ENCODE measurements at regions not wholly inside any gene's neighbourhood (a gene's known extent, or its start where the extent isn't known, plus 50 kb on each side); places are given as distances from the start of the nearest gene placed in this dataset.

- Histone ChIP-seq H3K9ac (ENCODE audit: extremely low read depth, insufficient read length, low read length) (no peak overlapping the region), H3K4ac (ENCODE audit: low read depth, low read length) (no peak overlapping the region), H2BK120ac (ENCODE audit: low read depth, low read length, poor library complexity, severe bottlenecking) (no peak overlapping the region), H3K27me3 (ENCODE audit: insufficient read depth, low read length) (no peaks in the 10 kb centered on the region), H3K23ac (ENCODE audit: insufficient read length, low read depth, low read length) (no peak overlapping the region), H3K9me3 (ENCODE audit: control insufficient read depth, low read depth, low read length) (no peaks in the 10 kb centered on the region), H3K27ac (ENCODE audit: insufficient read length, low read depth, low read length) (no peak overlapping the region), H2BK20ac (ENCODE audit: low read depth, low read length, poor library complexity, severe bottlenecking) (no peak overlapping the region), H4K91ac (ENCODE audit: insufficient read length, low read depth, low read length) (no peak overlapping the region), H2AFZ (ENCODE audit: low read length) (no peak overlapping the region), H3K14ac (ENCODE audit: insufficient read depth, low read length) (no peak overlapping the region), H4K8ac (replicated peaks; ENCODE audit: insufficient read length, low read depth, low read length) (no peak overlapping the region), H3K79me2 (ENCODE audit: insufficient read depth, low read length) (no peaks in the 10 kb centered on the region), H2AK5ac (ENCODE audit: insufficient read length, low read length) (no peak overlapping the region), H3K79me1 (ENCODE audit: insufficient read depth, low read depth, low read length, poor library complexity, severe bottlenecking) (no peaks in the 10 kb centered on the region), H3K56ac (ENCODE audit: insufficient read length, low read depth, low read length) (no peak overlapping the region), H2BK5ac (ENCODE audit: insufficient read length, low read length) (no peak overlapping the region), H3K4me1 (ENCODE audit: insufficient read depth, low read length) (no peaks in the 10 kb centered on the region), H4K5ac (ENCODE audit: insufficient read length, low read depth, low read length) (no peak overlapping the region), H3T11ph (ENCODE audit: low read length) (no peak overlapping the region), H3K4me2 (ENCODE audit: insufficient read depth, insufficient read length, low read length) (no peak overlapping the region), H3K23me2 (ENCODE audit: insufficient read length, low read depth, low read length, poor library complexity, severe bottlenecking) (no peaks in the 10 kb centered on the region), H4K20me1 (ENCODE audit: control insufficient read depth, insufficient read depth, insufficient read length) (no peaks in the 10 kb centered on the region), H2BK15ac (ENCODE audit: low read depth, low read length) (no peak overlapping the region), H3K18ac (ENCODE audit: insufficient read length, low read depth, low read length) (no peak overlapping the region), H2BK12ac (ENCODE audit: insufficient read length, low read depth, low read length) (no peak overlapping the region)
- Mint-ChIP-seq H3K4me1 (no peaks in the 10 kb centered on the region), H3K36me3 (ENCODE audit: insufficient read depth in 1 of 3, low read depth in 3 of 3) (no peaks in the 10 kb centered on the region; a peak in 2 of 7 replicates), H3K9me3 (peaks cover 10 to 21% of the 10 kb centered on the region in 2 experiments), H3K27ac (no peak overlapping the region), H3K27me3 (ENCODE audit: low read depth) (no peaks in the 10 kb centered on the region), H3K4me3 (no peak overlapping the region)
- DNase-seq, result no peak
- no CpG with 5 or more reads among the region's 1 CpG for WGBS (ENCODE audit: extremely low coverage, insufficient read length, low lambda C conversion rate)
- no peak for TF ChIP-seq CTCF (conservative IDR thresholded peaks at IDR 0.05)
Observed at GRCh38 chr12:38977132-38977531, 71.7 kb upstream of the CPNE8 start.

Data from H9 (cell line).